ENCODE measurements at regions not wholly inside any gene's neighbourhood (a gene's known extent, or its start where the extent isn't known, plus 50 kb on each side); places are given as distances from the start of the nearest gene placed in this dataset.

DNA sequence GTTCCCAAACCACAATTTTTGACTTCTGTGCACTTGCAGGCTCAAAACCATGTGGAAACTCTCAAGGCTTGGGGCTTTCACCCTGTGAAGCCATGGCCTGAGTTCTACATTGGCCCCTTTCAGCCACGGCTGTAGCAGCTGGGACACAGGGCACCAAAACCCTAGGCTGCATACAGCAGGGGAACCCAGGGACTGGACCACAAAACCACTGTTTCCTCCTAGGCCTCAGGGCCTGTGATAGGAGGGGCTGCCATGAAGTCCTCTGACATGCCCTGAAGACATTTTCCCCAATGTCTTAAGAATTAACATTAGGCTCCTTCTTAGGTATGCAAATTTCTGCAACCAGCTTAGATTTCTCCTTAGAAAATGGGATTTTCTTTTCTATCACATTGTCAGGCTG, 312.1 kb upstream of the TUSC1 start:
- TF ChIP-seq CTCF (IDR thresholded peaks at IDR 0.05): no peak

GRCh38 chr9:25975667-25976066, 297.4 kb upstream of the TUSC1 start:
- TF ChIP-seq CTCF (IDR thresholded peaks at IDR 0.05): no peak

DNA sequence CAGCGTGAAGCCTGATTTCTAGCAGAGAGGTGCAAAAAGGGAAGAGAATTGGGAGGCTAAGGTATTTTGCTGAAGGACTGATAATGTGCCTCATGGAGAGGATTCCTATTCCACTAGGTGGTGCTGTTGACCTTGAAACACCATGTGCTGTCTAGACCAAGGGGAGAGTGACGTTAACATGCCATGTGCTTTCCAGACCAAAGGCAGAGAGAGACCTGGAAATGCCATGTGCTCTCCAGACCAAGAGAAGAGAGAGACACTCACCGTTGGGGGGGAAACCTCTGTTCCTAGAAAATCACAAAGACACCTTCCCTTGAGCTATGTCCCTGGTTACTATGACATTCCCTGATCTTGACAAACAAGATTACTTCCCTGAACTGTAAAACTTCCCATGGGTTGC, 286.0 kb upstream of the TUSC1 start:
- TF ChIP-seq CTCF (IDR thresholded peaks at IDR 0.05): peak; percentile 60

- no peak for TF ChIP-seq CTCF (IDR thresholded peaks at IDR 0.05)
Observed at GRCh38 chr9:25960178-25960577, 281.9 kb upstream of the TUSC1 start.

GRCh38 chr9:25954209-25954608, 276.0 kb upstream of the TUSC1 start:
- TF ChIP-seq CTCF (IDR thresholded peaks at IDR 0.05): no peak

GRCh38 chr9:25948182-25948581, 269.9 kb upstream of the TUSC1 start:
- no peak for TF ChIP-seq CTCF (IDR thresholded peaks at IDR 0.05)

DNA sequence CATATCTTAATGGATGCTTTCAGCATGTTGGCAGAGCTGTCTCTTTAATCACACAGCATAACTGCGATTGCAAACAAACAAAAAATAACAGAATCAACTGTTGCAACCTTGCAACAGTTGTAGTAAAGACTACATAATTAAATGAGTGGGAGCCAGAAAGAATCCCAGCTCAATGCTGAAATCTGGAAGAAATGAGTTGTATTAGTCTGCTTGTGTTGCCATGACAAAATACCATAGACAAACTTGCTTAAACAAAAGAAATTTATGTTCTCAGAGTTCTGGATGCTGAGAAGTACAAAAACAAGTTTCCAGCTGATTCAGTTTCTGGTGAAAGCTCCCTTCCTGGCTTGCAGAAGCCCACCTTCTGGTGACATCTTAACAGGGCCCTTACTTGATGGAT, 260.9 kb upstream of the TUSC1 start:
- TF ChIP-seq CTCF (IDR thresholded peaks at IDR 0.05): no peak

- no peak for TF ChIP-seq CTCF (IDR thresholded peaks at IDR 0.05)
Observed at GRCh38 chr9:25936031-25936430, 257.8 kb upstream of the TUSC1 start.
